ENCODE measurements at regions not wholly inside any gene's neighbourhood (a gene's known extent, or its start where the extent isn't known, plus 50 kb on each side); places are given as distances from the start of the nearest gene placed in this dataset.
A peak's percentile ranks its signal among the peaks of the same experiment; 100 is the strongest.

GRCh38 chr7:42694894-42695507 is 216.9 kb downstream of the C7orf25 start:
- ChIA-PET CTCF (no interaction called here), POLR2A (no interaction called here)
- no peak for DNase-seq (ENCODE audit: low read depth)

GRCh38 chr7:42693722-42694121 is 218.1 kb downstream of the C7orf25 start:
- Histone ChIP-seq H3K4me3 (ENCODE audit: low read depth, low read length) (no peak overlapping the region), H3K36me3 (ENCODE audit: control insufficient read depth, insufficient read depth, low read length) (no peaks in the 10 kb centered on the region), H3K27me3 (ENCODE audit: control insufficient read depth, insufficient read depth, low read length) (peaks cover 5% of the 10 kb centered on the region)
- ChIA-PET CTCF (interaction anchor here (0.7 to 2.9 kb wide), 4 partner anchors 119 to 753 kb away, joined by 3 to 16 read pairs (median 8); no protein-coding TSS in a partner anchor), POLR2A (no interaction called here)
- no peak for TF ChIP-seq CTCF (IDR thresholded peaks at IDR 0.05; ENCODE audit: insufficient read depth, low read depth, low read length)
- DNase-seq (ENCODE audit: low read depth) = no peak

More at GRCh38 chr7:42694894-42695507, 216.9 kb downstream of the C7orf25 start:
- TF ChIP-seq CTCF (IDR thresholded peaks at IDR 0.05; ENCODE audit: insufficient read depth, low read depth, low read length) = no peak
- Histone ChIP-seq H3K4me3 (ENCODE audit: low read depth, low read length) (no peak overlapping the region), H3K27me3 (ENCODE audit: control insufficient read depth, insufficient read depth, low read length) (peaks cover 5% of the 10 kb centered on the region), H3K36me3 (ENCODE audit: control insufficient read depth, insufficient read depth, low read length) (no peaks in the 10 kb centered on the region)

GRCh38 chr7:42692621-42693020 is 219.2 kb downstream of the C7orf25 start:
- POLR2A ChIA-PET = no interaction called here
- TF ChIP-seq CTCF (IDR thresholded peaks at IDR 0.05; ENCODE audit: insufficient read depth, low read depth, low read length) = no peak
- DNase-seq (ENCODE audit: low read depth) = no peak
- Histone ChIP-seq H3K36me3 (ENCODE audit: control insufficient read depth, insufficient read depth, low read length) (no peaks in the 10 kb centered on the region), H3K27me3 (ENCODE audit: control insufficient read depth, insufficient read depth, low read length) (peaks cover 5% of the 10 kb centered on the region), H3K4me3 (ENCODE audit: low read depth, low read length) (no peak overlapping the region)
- CTCF ChIA-PET = interaction anchor here (1.5 to 3.4 kb wide), 5 partner anchors 9 to 752 kb away, joined by 4 to 22 read pairs (median 10); no protein-coding TSS in a partner anchor

- no peak overlapping the region for H3K4me3 ChIP-seq (ENCODE audit: low read depth, low read length)
- H3K36me3 ChIP-seq (ENCODE audit: control insufficient read depth, insufficient read depth, low read length) = no peaks in the 10 kb centered on the region
- peak; percentile 61 for TF ChIP-seq CTCF (IDR thresholded peaks at IDR 0.05; ENCODE audit: insufficient read depth, low read depth, low read length)
- POLR2A ChIA-PET = no interaction called here
- DNase-seq (ENCODE audit: low read depth) = no peak
- H3K27me3 ChIP-seq (ENCODE audit: control insufficient read depth, insufficient read depth, low read length) = peaks cover 5% of the 10 kb centered on the region
- CTCF ChIA-PET = interaction anchor here (0.6 to 3.4 kb wide), 23 partner anchors 9 to 771 kb away, joined by 3 to 25 read pairs (median 4); no protein-coding TSS in a partner anchor
Observed at GRCh38 chr7:42690794-42691639, 220.9 kb downstream of the C7orf25 start.

- H3K27me3 ChIP-seq (ENCODE audit: control insufficient read depth, insufficient read depth, low read length) = peaks cover 7% of the 10 kb centered on the region
- no peak for DNase-seq (ENCODE audit: low read depth)
- H3K36me3 ChIP-seq (ENCODE audit: control insufficient read depth, insufficient read depth, low read length) = no peaks in the 10 kb centered on the region
- POLR2A ChIA-PET = no interaction called here
- CTCF ChIA-PET = interaction anchor here (1.2 to 2.2 kb wide), 6 partner anchors 12 to 743 kb away, joined by 3 to 25 read pairs (median 4); no protein-coding TSS in a partner anchor
- TF ChIP-seq CTCF (IDR thresholded peaks at IDR 0.05; ENCODE audit: insufficient read depth, low read depth, low read length) = no peak
- H3K4me3 ChIP-seq (ENCODE audit: low read depth, low read length) = no peak overlapping the region
Observed at GRCh38 chr7:42689626-42690025, 222.2 kb downstream of the C7orf25 start.

All from BJ (cell line).